ENCODE measurements at regions not wholly inside any gene's neighbourhood (a gene's known extent, or its start where the extent isn't known, plus 50 kb on each side); places are given as distances from the start of the nearest gene placed in this dataset.

GRCh38 chr7:25801214-25801613 is 350.8 kb upstream of the NFE2L3 start:
- H3K36me3 Mint-ChIP-seq, result no peaks in the 10 kb centered on the region
- H3K27me3 Mint-ChIP-seq (ENCODE audit: low read depth), result peaks cover 28% of the 10 kb centered on the region
- TF ChIP-seq CTCF (IDR thresholded peaks at IDR 0.05; ENCODE audit: unreplicated experiment), result no peak
- no peak for DNase-seq (ENCODE audit: low spot score in 2 of 2, unreplicated experiment in 2 of 2)
- no peak overlapping the region for H3K4me3 Mint-ChIP-seq
- peaks cover 9% of the 10 kb centered on the region for H3K9me3 Mint-ChIP-seq
- H3K4me1 Mint-ChIP-seq, result peaks cover 32% of the 10 kb centered on the region
- H3K27ac Mint-ChIP-seq, result no peak overlapping the region

- Mint-ChIP-seq H3K4me1 (peaks cover 38% of the 10 kb centered on the region), H3K27ac (no peak overlapping the region), H3K4me3 (no peak overlapping the region), H3K27me3 (ENCODE audit: low read depth) (peaks cover 32% of the 10 kb centered on the region), H3K36me3 (no peaks in the 10 kb centered on the region), H3K9me3 (peaks cover 9% of the 10 kb centered on the region)
- no peak for TF ChIP-seq CTCF (IDR thresholded peaks at IDR 0.05; ENCODE audit: unreplicated experiment)
- no peak for DNase-seq (ENCODE audit: low spot score in 2 of 2, unreplicated experiment in 2 of 2)
Observed at GRCh38 chr7:25802057-25802456, 349.9 kb upstream of the NFE2L3 start.

- peaks cover 28% of the 10 kb centered on the region for H3K27me3 Mint-ChIP-seq (ENCODE audit: low read depth)
- H3K27ac Mint-ChIP-seq, result no peak overlapping the region
- DNase-seq (ENCODE audit: low spot score in 2 of 2, unreplicated experiment in 2 of 2), result no peak
- H3K4me3 Mint-ChIP-seq, result no peak overlapping the region
- peaks cover 9% of the 10 kb centered on the region for H3K9me3 Mint-ChIP-seq
- no peaks in the 10 kb centered on the region for H3K36me3 Mint-ChIP-seq
- no peak for TF ChIP-seq CTCF (IDR thresholded peaks at IDR 0.05; ENCODE audit: unreplicated experiment)
- peaks cover 38% of the 10 kb centered on the region for H3K4me1 Mint-ChIP-seq
Observed at GRCh38 chr7:25802473-25802872, 349.5 kb upstream of the NFE2L3 start.

GRCh38 chr7:25803117-25803887 is 348.7 kb upstream of the NFE2L3 start:
- peaks cover 38% of the 10 kb centered on the region for H3K4me1 Mint-ChIP-seq
- no peak overlapping the region for H3K4me3 Mint-ChIP-seq
- TF ChIP-seq CTCF (IDR thresholded peaks at IDR 0.05; ENCODE audit: unreplicated experiment), result no peak
- H3K27ac Mint-ChIP-seq, result no peak overlapping the region
- peaks cover 32% of the 10 kb centered on the region for H3K27me3 Mint-ChIP-seq (ENCODE audit: low read depth)
- no peak for DNase-seq (ENCODE audit: low spot score in 2 of 2, unreplicated experiment in 2 of 2)
- peaks cover 9% of the 10 kb centered on the region for H3K9me3 Mint-ChIP-seq
- H3K36me3 Mint-ChIP-seq, result no peaks in the 10 kb centered on the region

- H3K4me3 Mint-ChIP-seq, result no peak overlapping the region
- no peaks in the 10 kb centered on the region for H3K36me3 Mint-ChIP-seq
- no peak overlapping the region for H3K27ac Mint-ChIP-seq
- DNase-seq (ENCODE audit: low spot score in 2 of 2, unreplicated experiment in 2 of 2), result no peak
- TF ChIP-seq CTCF (IDR thresholded peaks at IDR 0.05; ENCODE audit: unreplicated experiment), result no peak
- peaks cover 9% of the 10 kb centered on the region for H3K9me3 Mint-ChIP-seq
- H3K27me3 Mint-ChIP-seq (ENCODE audit: low read depth), result peaks cover 38% of the 10 kb centered on the region
- H3K4me1 Mint-ChIP-seq, result peaks cover 38% of the 10 kb centered on the region
Observed at GRCh38 chr7:25804154-25804553, 347.8 kb upstream of the NFE2L3 start.

Measured in mesothelial cell of epicardium (in vitro differentiated cells).